ENCODE measurements at regions not wholly inside any gene's neighbourhood (a gene's known extent, or its start where the extent isn't known, plus 50 kb on each side); places are given as distances from the start of the nearest gene placed in this dataset.

- DNase-seq (ENCODE audit: low read depth in 1 of 2, low spot score in 1 of 2) = no peak
Measured at GRCh38 chrX:69110116-69110530, 55.1 kb downstream of the PJA1 start.

GRCh38 chrX:69109706-69110105, 55.5 kb downstream of the PJA1 start:
- no peak for DNase-seq (ENCODE audit: low read depth in 1 of 2, low spot score in 1 of 2)

GRCh38 chrX:69109036-69109663, 56.1 kb downstream of the PJA1 start:
- DNase-seq (ENCODE audit: low read depth in 1 of 2, low spot score in 1 of 2) = no peak

- DNase-seq (ENCODE audit: low read depth in 1 of 2, low spot score in 1 of 2) = no peak
Measured at GRCh38 chrX:69107747-69108401, 57.4 kb downstream of the PJA1 start.

GRCh38 chrX:69107231-69107739, 58.0 kb downstream of the PJA1 start:
- no peak for DNase-seq (ENCODE audit: low read depth in 1 of 2, low spot score in 1 of 2)

GRCh38 chrX:69104756-69105434, 60.4 kb downstream of the PJA1 start:
- DNase-seq (ENCODE audit: low read depth in 1 of 2, low spot score in 1 of 2) = no peak

GRCh38 chrX:69103539-69103938, 61.7 kb downstream of the PJA1 start:
- no peak for DNase-seq (ENCODE audit: low read depth in 1 of 2, low spot score in 1 of 2)

GRCh38 chrX:69102612-69103194, 62.5 kb downstream of the PJA1 start:
- DNase-seq (ENCODE audit: low read depth in 1 of 2, low spot score in 1 of 2) = no peak

GRCh38 chrX:69101683-69102251, 63.5 kb downstream of the PJA1 start:
- no peak for DNase-seq (ENCODE audit: low read depth in 1 of 2, low spot score in 1 of 2)

- DNase-seq (ENCODE audit: low read depth in 1 of 2, low spot score in 1 of 2) = no peak
Measured at GRCh38 chrX:69100478-69100877, 64.8 kb downstream of the PJA1 start.

GRCh38 chrX:69097451-69098236, 67.6 kb downstream of the PJA1 start:
- no peak for DNase-seq (ENCODE audit: low read depth in 1 of 2, low spot score in 1 of 2)

GRCh38 chrX:69096963-69097362, 68.3 kb downstream of the PJA1 start:
- DNase-seq (ENCODE audit: low read depth in 1 of 2, low spot score in 1 of 2) = no peak

GRCh38 chrX:69094977-69095669, 70.1 kb downstream of the PJA1 start:
- DNase-seq (ENCODE audit: low read depth in 1 of 2, low spot score in 1 of 2) = no peak

GRCh38 chrX:69093960-69094871, 71.0 kb downstream of the PJA1 start:
- DNase-seq (ENCODE audit: low read depth in 1 of 2, low spot score in 1 of 2) = peak in 1 of 2 donors; percentile 1

GRCh38 chrX:69090022-69090421, 75.2 kb downstream of the PJA1 start:
- DNase-seq (ENCODE audit: low read depth in 1 of 2, low spot score in 1 of 2) = no peak

GRCh38 chrX:69089203-69089602, 76.0 kb downstream of the PJA1 start:
- DNase-seq (ENCODE audit: low read depth in 1 of 2, low spot score in 1 of 2) = no peak

- DNase-seq (ENCODE audit: low read depth in 1 of 2, low spot score in 1 of 2) = no peak
Measured at GRCh38 chrX:69088171-69088938, 76.9 kb downstream of the PJA1 start.

GRCh38 chrX:69085826-69086225, 79.4 kb downstream of the PJA1 start:
- DNase-seq (ENCODE audit: low read depth in 1 of 2, low spot score in 1 of 2) = no peak
